HFF-Myc (cell line): ENCODE measurements at regions not wholly inside any gene's neighbourhood (a gene's known extent, or its start where the extent isn't known, plus 50 kb on each side); places are given as distances from the start of the nearest gene placed in this dataset.

ENCODE experiments used
- DNase-seq: peaks from one replicate; pipeline ENCODE4 v3.0.0-alpha.2; 2011; ENCODE audit warnings: low read depth; ENCODE audit errors: extremely low read depth
- H3K4me3 ChIP-seq: replicated peaks from 2 replicates; pipeline ENCODE4 v1.5.1; 2011; ENCODE audit warnings: low read depth, mild to moderate bottlenecking, control low read depth, low read length
- CTCF ChIP-seq: IDR thresholded peaks from 2 replicates; pipeline ENCODE4 v1.5.1; 2012; ENCODE audit warnings: mild to moderate bottlenecking, low read depth, low read length, control low read depth; ENCODE audit errors: missing control alignments

DNA sequence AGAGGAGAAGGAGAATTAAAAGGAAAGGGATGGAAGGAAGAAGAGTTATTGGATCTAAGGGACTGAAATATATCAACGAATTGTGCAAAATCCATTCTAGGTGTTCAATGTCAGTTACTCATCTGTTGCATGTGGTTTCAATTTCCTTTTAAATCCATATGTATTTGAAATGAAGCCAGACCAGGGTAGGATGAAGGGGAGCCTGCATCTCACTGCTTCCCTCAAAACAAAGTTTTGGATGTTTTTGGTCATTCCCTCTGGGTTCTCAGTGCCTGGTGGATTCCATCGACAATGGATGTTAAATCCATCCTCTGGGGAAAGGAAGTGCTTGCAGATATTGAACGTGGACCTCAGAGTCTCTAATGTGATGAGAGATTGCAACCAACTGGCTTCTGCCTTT lies 103.5 kb upstream of the XYLT1 start:
- H3K4me3 ChIP-seq, result no peak overlapping the region
- TF ChIP-seq CTCF, result no peak
- DNase-seq, result no peak

DNA sequence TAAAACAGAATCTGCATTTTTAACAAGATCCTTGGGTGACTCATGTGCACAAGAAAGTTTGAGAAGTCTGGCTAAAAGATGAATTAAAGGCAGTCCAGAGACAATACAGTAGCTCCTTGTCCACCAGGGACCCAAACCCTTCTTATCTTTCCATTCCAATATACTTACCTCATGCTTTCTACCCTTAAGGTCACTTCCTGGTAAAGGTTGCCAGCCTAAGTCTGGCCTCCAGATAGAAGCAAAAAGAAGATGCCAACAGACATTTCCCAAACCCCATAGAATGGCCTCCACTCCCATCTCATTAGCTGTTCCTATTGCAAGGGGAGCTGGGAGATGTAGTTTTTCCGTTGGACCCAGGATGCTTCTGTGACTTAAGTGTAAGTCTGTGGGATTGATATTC lies 101.4 kb upstream of the XYLT1 start:
- H3K4me3 ChIP-seq, result no peak overlapping the region
- no peak for DNase-seq
- TF ChIP-seq CTCF, result no peak

GRCh38 chr16:17571499-17572093 lies 100.8 kb upstream of the XYLT1 start:
- DNase-seq, result no peak
- H3K4me3 ChIP-seq, result no peak overlapping the region
- TF ChIP-seq CTCF, result no peak

GRCh38 chr16:17568239-17568638 lies 97.5 kb upstream of the XYLT1 start:
- TF ChIP-seq CTCF, result no peak
- H3K4me3 ChIP-seq, result no peak overlapping the region
- no peak for DNase-seq

- H3K4me3 ChIP-seq, result no peak overlapping the region
- no peak for DNase-seq
- no peak for TF ChIP-seq CTCF
Observed at GRCh38 chr16:17567455-17567854, 96.7 kb upstream of the XYLT1 start.

DNA sequence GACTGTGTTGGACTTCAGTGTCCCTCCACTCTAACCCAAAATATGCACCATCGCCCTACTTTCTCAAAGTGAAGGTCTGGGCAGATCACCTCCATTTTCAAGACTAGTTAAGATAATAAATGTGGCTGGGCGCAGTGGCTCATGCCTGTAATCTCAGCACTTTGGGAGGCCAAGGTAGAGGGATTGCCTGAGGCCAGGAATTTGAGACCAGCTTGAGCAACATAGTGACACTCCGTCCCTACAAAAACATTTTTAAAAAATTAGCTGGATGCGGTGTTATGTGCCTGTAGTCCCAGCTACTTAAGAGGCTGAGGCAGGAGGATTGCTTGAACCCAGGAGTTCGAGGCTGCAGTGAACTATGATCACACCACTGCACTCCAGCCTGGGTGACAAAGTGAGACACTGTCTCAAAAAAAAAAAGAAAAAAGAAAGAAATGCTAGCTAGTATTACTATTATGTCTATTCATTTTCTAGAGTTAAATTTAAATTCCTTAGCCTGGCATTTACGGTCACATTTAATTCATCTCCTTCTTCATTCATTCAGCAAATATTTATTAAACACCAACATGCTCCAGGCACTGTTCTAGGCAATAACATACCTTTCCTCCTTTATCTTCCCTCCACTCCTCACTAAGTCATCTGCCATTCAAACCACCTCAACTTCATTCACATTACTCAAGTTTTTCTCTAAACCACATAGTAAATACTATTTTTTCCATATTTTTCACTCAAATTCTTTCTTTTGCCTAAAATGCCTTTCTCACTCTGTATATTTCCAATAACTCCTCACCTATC lies 96.1 kb upstream of the XYLT1 start:
- TF ChIP-seq CTCF, result no peak
- no peak for DNase-seq
- H3K4me3 ChIP-seq, result no peak overlapping the region

GRCh38 chr16:17566075-17566474 lies 95.3 kb upstream of the XYLT1 start:
- DNase-seq, result no peak
- TF ChIP-seq CTCF, result no peak
- no peak overlapping the region for H3K4me3 ChIP-seq
